ENCODE measurements at regions not wholly inside any gene's neighbourhood (a gene's known extent, or its start where the extent isn't known, plus 50 kb on each side); places are given as distances from the start of the nearest gene placed in this dataset.

GRCh38 chr18:11322006-11322405 is 172.6 kb upstream of the PIEZO2 start:
- no peak for DNase-seq (ENCODE audit: low spot score)

GRCh38 chr18:11320986-11321385 is 171.6 kb upstream of the PIEZO2 start:
- DNase-seq (ENCODE audit: low spot score) = no peak

- no peak for DNase-seq (ENCODE audit: low spot score)
These were observed 167.2 kb upstream of the PIEZO2 start for GRCh38 chr18:11316546-11316945.

DNA sequence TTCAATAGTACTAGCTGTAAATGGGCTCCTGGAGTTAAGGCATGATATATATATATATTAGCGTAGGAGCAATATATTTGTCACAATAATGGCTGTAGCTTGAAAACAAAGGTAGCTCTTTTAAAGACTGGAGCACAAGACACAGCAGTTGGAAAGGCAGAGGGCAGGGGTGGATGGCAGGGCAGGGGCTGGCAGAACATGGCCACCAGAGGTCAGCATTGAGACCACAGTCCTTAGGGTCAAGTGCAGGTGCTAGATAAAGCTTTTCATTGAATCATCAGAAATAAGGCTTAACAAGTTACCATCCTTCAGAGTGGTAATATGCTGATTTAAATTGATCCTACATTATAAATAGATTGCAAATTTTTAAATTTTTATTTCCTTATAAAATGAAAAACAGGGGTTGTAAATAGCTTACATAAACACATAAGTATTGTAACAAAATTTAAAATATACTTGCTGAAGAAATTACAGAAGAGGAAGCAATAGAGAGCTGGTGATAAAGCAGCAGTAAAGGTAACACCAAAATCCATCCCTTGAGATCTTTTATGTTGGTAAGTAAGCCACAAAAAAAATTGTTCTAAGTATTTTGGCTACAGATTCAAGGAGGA is 161.2 kb upstream of the PIEZO2 start:
- DNase-seq (ENCODE audit: low spot score) = peak; percentile 45

- DNase-seq (ENCODE audit: low spot score) = no peak
These were observed 159.8 kb upstream of the PIEZO2 start for GRCh38 chr18:11309172-11309571.

- DNase-seq (ENCODE audit: low spot score) = no peak
These were observed 159.1 kb upstream of the PIEZO2 start for GRCh38 chr18:11308499-11308898.

GRCh38 chr18:11307716-11308115 is 158.3 kb upstream of the PIEZO2 start:
- DNase-seq (ENCODE audit: low spot score) = no peak

DNA sequence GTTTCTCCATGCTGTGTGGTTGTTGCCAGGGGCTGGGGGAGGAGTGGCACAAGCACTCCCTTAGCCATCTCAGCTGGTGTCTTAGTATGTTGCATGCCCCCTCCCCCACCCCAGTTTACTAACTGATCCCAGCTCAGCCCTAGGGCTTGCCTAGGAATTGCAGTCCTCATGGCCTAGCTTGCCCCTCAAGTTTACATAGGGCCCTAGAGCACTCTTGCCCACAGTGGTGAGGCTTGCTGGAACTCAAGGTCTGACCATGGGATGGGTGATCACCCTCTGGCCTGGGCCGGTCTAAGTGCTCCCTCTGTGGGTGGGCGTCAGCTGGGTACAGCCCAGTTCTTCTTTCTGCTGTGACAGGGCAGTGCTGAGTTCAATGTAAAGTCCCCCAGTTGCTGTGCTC is 156.1 kb upstream of the PIEZO2 start:
- DNase-seq (ENCODE audit: low spot score) = no peak

DNA sequence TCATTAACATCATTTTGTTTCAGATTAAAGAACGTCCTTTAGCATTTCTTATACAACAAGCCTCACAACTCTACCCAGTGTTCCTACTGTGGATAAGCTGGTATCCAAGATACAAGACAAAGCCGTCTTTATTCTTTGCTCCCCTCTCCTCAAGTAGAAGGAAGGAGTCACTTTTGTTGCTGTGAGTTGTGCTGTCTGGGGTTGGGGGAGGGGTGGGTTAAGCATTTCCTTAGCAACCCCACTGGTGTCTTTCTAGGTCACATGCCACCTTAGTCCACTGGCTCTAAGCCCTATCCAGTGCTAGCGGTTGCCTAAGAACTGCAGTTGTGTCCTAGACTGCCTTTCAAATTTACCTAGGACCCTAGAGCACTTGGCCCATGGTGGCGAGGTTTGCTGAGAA is 155.6 kb upstream of the PIEZO2 start:
- no peak for DNase-seq (ENCODE audit: low spot score)

GRCh38 chr18:11296946-11297345 is 147.6 kb upstream of the PIEZO2 start:
- DNase-seq (ENCODE audit: low spot score) = no peak

- no peak for DNase-seq (ENCODE audit: low spot score)
These were observed 144.4 kb upstream of the PIEZO2 start for GRCh38 chr18:11293794-11294193.

DNA sequence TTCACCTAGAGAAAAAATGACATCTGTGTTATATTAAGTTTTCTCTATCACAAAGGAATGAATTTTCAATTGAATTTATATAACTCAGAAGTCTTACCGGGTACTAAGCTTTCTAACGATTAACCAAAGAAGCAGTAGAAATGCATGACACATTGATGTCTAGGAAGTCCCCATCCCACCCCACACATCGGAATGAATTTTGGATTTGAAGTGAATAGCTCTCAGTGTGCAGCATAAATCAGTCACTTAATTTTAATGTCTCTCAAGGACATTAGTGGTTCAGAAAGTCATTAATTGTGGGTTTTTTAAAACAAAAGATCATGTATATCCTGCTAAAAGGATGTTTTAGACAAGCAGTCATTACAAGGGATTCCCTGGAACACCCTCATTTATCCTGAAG is 141.4 kb upstream of the PIEZO2 start:
- DNase-seq (ENCODE audit: low spot score) = no peak

GRCh38 chr18:11289248-11289647 is 139.9 kb upstream of the PIEZO2 start:
- DNase-seq (ENCODE audit: low spot score) = no peak

GRCh38 chr18:11288401-11288800 is 139.0 kb upstream of the PIEZO2 start:
- DNase-seq (ENCODE audit: low spot score) = no peak

DNA sequence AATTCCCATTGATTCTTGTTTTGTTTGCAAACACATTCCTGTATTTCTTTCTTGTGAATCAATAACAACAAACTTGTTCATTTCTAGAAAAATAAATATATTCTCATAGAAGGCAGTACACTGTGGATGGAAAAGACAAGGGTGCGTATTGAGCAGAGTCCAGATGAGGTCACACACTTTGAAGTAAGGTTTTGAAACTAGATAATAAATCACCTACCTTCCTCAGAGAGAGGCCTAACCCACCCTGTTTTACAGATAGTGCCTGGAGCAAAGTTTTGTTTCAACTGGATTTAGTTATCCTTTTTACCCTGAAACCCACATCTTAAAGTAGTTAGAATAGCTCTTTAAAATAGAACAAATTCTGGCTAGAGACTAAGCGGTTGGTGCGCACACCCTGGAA is 137.1 kb upstream of the PIEZO2 start:
- peak; percentile 32 for DNase-seq (ENCODE audit: low spot score)

GRCh38 chr18:11284811-11285210 is 135.4 kb upstream of the PIEZO2 start:
- no peak for DNase-seq (ENCODE audit: low spot score)

DNA sequence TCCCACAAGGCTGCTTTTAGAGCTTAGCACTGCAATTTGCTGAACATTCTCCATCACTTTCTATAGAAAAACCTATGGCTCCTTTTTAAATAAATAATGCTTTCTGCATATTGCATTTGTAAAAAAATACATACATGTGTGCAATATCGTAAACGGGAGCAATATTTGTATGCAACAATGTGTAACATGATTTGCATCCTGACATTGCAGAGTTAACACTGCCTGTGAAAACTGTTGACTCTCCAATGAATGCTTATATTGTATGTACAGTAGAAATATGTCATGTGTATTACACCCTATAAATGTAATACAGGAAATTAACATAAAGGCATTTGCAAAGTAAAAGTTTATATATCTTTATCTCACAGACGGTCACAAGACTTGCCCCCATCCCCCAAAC is 135.0 kb upstream of the PIEZO2 start:
- no peak for DNase-seq (ENCODE audit: low spot score)

DNA sequence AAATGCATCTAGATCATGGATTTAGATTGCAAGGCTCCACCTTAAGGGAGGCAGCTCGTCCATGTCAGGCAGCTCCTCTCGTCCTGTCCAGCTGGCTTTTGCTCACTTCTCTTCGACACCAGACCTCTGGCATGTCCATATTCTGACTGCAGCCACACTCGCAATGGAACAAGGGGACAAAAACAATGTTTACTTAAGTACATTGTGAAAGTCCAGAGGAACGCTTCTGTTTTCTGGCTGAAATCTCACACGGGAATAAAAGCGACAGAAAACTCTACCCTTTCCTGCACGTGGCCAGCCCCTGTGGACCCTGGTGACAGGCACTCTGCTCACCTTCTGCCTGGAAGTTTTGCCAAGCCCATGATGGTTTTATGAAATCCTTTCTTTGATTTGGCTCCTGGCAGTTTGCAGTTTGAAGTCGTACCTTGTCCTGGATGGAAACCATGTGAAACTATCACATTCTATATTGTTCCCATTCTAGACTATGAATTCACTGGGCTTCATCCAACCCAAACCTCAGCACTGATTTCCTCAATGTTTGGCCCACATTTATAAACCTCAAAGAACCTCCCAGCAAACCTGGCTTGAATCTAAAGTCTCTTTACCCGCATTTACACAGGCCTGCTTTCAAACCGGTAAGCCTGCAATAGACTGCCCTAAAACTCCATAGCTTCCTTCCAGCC is 134.3 kb upstream of the PIEZO2 start:
- DNase-seq (ENCODE audit: low spot score) = peak; percentile 63

DNA sequence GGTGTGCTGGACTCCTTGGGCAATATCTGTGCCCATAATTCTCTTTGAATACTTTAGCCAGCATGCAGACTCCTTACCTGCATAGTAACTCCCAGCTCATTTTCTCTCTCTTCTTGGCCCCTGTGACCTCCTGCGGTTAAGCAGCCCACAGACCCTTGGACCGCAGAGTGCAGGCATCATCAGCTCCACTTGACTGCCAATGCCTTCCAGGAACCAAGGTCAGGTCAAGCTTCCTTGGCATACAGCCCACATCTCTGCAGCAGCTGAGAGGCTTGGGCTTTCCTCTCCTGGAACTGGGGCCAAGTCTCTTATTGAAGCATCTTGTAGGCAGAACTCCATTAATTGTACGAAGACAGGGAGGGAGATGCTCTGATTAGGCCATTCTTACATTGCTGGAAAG is 130.1 kb upstream of the PIEZO2 start:
- DNase-seq (ENCODE audit: low spot score) = no peak

GRCh38 chr18:11276678-11277077 is 127.3 kb upstream of the PIEZO2 start:
- no peak for DNase-seq (ENCODE audit: low spot score)

DNA sequence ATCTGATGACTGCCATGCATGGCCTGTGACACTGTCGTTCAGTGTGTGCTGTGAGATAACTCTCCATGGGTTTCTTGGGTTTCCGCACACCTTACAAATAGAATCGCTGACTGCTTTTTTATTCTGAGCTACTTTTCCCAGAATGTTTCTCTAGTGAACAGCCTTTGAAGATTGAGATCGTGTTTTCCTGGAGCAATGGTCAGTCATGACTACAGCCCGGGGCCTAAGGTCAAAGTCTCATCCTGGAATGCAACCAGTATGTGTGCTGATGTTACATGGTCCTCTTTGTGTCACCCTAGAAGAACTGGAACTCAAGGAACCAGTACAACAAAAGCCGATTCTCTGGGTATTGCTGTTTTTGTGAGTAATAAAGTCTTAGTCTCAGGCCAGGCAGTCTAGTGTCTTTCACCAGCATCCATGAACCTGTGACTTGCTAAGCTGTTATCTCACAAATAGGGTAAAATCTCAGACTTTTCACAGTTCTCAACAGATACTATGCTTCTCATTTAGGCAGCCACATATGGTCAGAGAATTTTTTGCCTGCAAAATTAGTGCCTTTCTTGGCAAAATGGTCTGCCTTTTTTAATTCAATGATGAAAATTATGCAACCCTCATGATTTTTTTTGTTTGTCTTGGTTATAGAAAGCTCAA is 124.9 kb upstream of the PIEZO2 start:
- DNase-seq (ENCODE audit: low spot score) = peak; percentile 52

DNA sequence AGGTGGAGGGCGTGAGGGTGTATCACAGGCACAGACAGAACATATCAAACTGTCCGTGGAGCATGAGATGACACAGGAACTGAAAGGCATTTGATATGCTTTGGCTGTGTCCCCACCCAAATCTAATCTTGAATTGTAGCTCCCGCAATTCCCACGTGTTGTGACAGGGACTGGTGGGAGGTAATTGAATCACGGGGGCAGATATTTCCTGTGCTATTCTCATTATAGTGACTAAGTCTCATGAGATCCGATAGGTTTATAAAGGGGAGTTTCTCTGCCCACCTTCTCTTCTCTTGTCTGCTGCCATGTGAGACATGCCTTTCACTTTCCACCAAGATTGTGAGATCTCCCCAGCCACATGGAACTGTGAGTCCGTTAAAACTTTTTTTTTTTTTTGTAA is 123.1 kb upstream of the PIEZO2 start:
- DNase-seq (ENCODE audit: low spot score) = no peak

GRCh38 chr18:11271954-11272353 is 122.6 kb upstream of the PIEZO2 start:
- no peak for DNase-seq (ENCODE audit: low spot score)

DNA sequence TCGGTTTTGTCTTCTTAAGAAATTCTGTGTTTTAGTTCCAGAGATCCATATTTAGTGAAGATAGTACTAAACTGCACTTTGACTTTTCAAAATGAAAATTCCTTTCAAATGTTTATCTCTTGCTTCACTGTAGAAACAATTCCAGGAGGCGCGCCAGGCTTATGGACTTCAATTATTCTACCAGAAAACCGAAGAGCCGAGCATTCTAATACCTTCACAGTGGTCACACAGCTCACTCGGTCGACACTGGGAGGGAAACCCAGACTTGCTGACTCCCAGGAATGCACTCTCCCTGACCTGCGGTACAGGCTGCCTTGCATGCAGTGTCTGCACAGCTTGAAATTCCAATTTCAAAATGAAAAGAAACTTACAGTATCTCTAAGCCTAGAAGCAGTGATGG is 119.9 kb upstream of the PIEZO2 start:
- no peak for DNase-seq (ENCODE audit: low spot score)

Data from HuH-7.5 (cell line).